Ascending aorta (tissue), 2 donors: ENCODE measurements at regions not wholly inside any gene's neighbourhood (a gene's known extent, or its start where the extent isn't known, plus 50 kb on each side); places are given as distances from the start of the nearest gene placed in this dataset.

Experiments
- DNase-seq, 2 donors: peaks; one replicate each; pipeline ENCODE4 v3.0.0-alpha.2; 2019; ENCODE audit warnings: low spot score in 2 of 2
- H3K27ac ChIP-seq, 2 donors: fragments of 200-600 bp; sonication (generic); one replicate each; pipeline ENCODE4 v1.5.1; 2016 to 2017; ENCODE audit warnings: mild to moderate bottlenecking in 1 of 2
- H3K27me3 ChIP-seq: fragments of 200-600 bp; sonication (generic); one replicate; pipeline ENCODE4 v1.5.1; 2017
- H3K36me3 ChIP-seq, 2 donors: fragments of 200-600 bp; sonication (generic); one replicate each; pipeline ENCODE4 v1.5.1; 2016
- H3K4me1 ChIP-seq, 2 donors: fragments of 200-600 bp; sonication (generic); one replicate each; pipeline ENCODE4 v1.5.1; 2016 to 2017; ENCODE audit warnings: mild to moderate bottlenecking in 1 of 2
- H3K4me3 ChIP-seq, 2 donors: fragments of 200-600 bp; sonication (generic); one replicate each; pipeline ENCODE4 v1.5.1; 2016 to 2017; ENCODE audit warnings: mild to moderate bottlenecking in 1 of 2
- H3K9me3 ChIP-seq, 2 donors: fragments of 200-600 bp; sonication (generic); one replicate each; pipeline ENCODE4 v1.5.1; 2016
- intact Hi-C: fragments of 100-400 bp; cut with DNase I; formaldehyde crosslinking; loops from one replicate; pipeline ENCODE4 v1.15.1; 2023
- TF ChIP-seq, protein P1 (sequence below), 3 experiments: fragments of 200-600 bp in 2 of 3; fragments of 450-650 bp in 1 of 3; sonication (generic) in 2 of 3; IDR thresholded peaks; one replicate each; pipeline ENCODE4 v1.5.1; 2016 to 2019; ENCODE audit warnings: antibody characterized with exemption in 3 of 3, mild to moderate bottlenecking in 1 of 3, moderate library complexity in 1 of 3

DNA sequence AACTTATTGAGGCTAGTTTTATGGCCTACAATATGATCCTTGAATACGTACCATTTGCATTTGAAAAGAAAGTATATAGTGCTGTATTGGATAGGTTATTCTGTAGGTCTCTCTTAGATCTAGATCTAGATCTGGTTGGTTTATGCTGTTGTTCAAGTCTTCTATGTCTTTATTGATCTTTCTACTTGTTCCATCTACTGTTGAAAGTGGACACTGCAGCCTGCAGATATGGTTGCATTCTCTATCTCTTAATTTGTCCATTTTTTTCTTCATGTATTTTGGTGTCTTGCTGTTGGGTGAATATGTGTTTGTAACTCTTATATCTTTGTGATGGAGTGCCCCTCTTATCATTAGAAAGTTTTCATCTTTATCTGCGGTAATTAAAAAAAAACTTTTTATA, 139.4 kb upstream of the PCDH15 start:
- Histone ChIP-seq H3K27me3 (no peaks in the 10 kb centered on the region), H3K27ac (no peak overlapping the region), H3K9me3 (no peaks in the 10 kb centered on the region), H3K36me3 (no peaks in the 10 kb centered on the region), H3K4me3 (no peak overlapping the region), H3K4me1 (no peaks in the 10 kb centered on the region)
- intact Hi-C loops, result no loop called here
- TF ChIP-seq, protein P1, sequence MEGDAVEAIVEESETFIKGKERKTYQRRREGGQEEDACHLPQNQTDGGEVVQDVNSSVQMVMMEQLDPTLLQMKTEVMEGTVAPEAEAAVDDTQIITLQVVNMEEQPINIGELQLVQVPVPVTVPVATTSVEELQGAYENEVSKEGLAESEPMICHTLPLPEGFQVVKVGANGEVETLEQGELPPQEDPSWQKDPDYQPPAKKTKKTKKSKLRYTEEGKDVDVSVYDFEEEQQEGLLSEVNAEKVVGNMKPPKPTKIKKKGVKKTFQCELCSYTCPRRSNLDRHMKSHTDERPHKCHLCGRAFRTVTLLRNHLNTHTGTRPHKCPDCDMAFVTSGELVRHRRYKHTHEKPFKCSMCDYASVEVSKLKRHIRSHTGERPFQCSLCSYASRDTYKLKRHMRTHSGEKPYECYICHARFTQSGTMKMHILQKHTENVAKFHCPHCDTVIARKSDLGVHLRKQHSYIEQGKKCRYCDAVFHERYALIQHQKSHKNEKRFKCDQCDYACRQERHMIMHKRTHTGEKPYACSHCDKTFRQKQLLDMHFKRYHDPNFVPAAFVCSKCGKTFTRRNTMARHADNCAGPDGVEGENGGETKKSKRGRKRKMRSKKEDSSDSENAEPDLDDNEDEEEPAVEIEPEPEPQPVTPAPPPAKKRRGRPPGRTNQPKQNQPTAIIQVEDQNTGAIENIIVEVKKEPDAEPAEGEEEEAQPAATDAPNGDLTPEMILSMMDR (IDR thresholded peaks at IDR 0.05), result no peak
- no peak for DNase-seq

DNA sequence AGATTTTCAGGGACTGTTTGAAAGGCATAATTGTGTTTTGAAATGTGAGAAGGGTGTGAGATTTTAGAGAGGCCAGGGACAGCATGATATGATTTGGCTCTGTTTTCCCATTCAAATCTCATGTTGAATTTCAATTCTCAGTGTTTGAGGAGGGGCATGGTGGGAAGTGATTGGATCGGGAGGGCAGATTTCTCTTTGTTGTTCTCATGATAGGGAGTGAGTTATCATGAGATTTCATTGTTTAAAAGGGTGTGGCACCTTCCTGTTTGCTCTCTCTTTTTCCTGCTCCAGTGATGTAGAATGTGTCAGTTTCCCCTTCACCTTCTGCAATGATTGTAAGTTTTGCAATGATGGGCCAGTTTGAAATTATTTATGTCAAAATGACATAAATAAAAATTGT, 113.0 kb upstream of the PCDH15 start:
- Histone ChIP-seq H3K4me3 (no peak overlapping the region), H3K36me3 (no peaks in the 10 kb centered on the region), H3K4me1 (no peaks in the 10 kb centered on the region), H3K9me3 (peaks cover 0 to 6% of the 10 kb centered on the region in 2 donors), H3K27ac (no peak overlapping the region), H3K27me3 (no peaks in the 10 kb centered on the region)
- TF ChIP-seq, protein P1 (IDR thresholded peaks at IDR 0.05), result no peak
- intact Hi-C loops, result no loop called here
- no peak for DNase-seq

DNA sequence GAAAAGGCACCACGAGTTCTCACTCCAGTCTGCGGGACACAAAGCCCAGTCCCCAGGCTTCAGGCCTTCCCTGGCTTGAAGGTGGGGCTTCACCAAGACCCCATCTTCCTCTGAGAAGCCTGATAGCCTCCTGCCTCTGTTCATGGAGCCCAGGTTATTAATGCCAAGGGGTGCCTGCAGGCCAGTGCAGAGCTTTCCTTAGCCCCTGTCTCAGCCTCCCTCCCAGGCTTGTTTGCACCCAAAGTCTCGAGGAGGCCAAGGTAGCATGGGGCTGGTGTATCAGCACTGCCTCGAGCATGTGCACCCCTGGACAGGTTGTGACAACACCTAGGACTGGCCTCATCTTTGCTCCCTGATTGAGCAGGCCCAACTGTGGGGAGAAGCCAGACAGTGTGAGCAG, 108.1 kb upstream of the PCDH15 start:
- intact Hi-C loops, result no loop called here
- no peak overlapping the region for H3K4me3 ChIP-seq
- no peak for DNase-seq

DNA sequence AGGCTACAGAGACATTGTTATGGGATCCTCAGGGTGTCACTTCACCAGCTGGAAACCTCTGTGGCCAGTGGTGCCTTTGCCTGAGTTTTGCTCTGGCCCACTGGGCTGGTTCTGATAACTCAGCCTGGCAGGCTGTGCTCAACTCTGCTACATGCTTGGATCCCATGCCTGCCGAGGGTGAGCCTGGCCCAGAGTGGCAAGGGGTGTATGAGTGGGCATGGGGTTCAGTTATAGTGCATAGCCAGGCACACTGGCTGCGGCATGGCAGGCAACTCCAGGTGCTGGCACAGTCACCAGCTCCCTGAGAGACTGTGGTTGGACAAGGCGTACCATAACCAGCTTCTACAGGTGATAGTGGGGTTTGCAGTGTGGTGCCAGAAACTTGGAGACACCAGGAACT, 107.0 kb upstream of the PCDH15 start:
- no peak overlapping the region for H3K27ac ChIP-seq
- TF ChIP-seq, protein P1 (IDR thresholded peaks at IDR 0.05), result no peak
- peaks cover 0 to 2% of the 10 kb centered on the region in 2 donors for H3K9me3 ChIP-seq
- H3K4me1 ChIP-seq, result no peaks in the 10 kb centered on the region
- H3K4me3 ChIP-seq, result no peak overlapping the region
- H3K27me3 ChIP-seq, result no peaks in the 10 kb centered on the region
- H3K36me3 ChIP-seq, result no peaks in the 10 kb centered on the region
- DNase-seq, result no peak
- intact Hi-C loops, result no loop called here

More for the DNA sequence above, 108.1 kb upstream of the PCDH15 start:
- no peaks in the 10 kb centered on the region for H3K36me3 ChIP-seq
- no peaks in the 10 kb centered on the region for H3K27me3 ChIP-seq
- no peaks in the 10 kb centered on the region for H3K4me1 ChIP-seq
- TF ChIP-seq, protein P1 (IDR thresholded peaks at IDR 0.05), result no peak
- H3K9me3 ChIP-seq, result peaks cover 0 to 6% of the 10 kb centered on the region in 2 donors
- no peak overlapping the region for H3K27ac ChIP-seq

DNA sequence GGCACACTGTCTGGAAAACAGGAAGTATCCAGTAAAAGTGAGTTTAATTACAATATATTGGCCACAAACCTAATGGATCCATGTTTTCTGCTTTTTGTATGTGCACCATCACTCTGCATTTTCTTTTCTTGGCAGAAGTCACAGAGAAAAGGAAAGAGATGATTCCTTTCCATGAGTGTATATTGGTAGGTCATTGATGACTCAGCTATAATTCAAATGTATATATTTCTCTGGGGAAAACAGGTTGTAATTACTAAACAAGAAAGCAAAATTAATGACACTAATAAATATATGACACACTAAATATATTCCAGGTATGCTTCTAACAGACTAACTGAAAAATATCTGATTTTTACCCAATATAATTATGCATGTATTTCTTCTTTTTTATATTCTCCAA, 105.9 kb upstream of the PCDH15 start:
- TF ChIP-seq, protein P1 (IDR thresholded peaks at IDR 0.05), result no peak
- H3K27ac ChIP-seq, result no peak overlapping the region
- no peaks in the 10 kb centered on the region for H3K36me3 ChIP-seq
- DNase-seq, result no peak
- intact Hi-C loops, result no loop called here
- H3K4me1 ChIP-seq, result no peaks in the 10 kb centered on the region
- no peaks in the 10 kb centered on the region for H3K27me3 ChIP-seq
- no peak overlapping the region for H3K4me3 ChIP-seq
- no peaks in the 10 kb centered on the region for H3K9me3 ChIP-seq

DNA sequence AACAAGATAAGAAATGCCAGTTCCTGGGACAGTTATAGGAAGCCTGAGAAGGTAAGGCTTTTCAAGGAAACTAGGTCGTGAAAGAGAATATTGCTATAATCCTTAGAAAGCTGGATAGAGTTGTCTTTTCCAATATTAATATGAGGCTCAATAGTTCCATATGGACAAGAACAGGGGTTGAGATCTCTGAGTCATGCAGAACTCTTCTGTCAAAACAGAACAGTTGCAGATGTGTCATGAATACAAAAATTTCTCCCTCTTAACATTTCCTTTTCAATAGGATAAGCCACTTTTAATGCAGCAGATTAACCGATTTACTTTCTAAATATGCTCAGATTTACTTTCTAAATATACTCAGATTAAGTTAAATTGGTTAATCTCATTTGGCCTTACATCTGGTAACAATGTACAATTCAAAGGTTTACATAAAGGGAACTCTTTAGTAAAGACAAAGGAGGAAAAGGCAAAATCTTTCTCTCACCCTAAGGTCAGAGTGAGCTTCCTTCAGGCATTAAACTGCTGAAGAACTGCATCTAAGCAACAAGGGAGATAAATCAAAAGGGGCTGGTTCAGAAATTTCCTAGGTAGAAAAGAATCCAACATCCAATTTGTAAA, 104.7 kb upstream of the PCDH15 start:
- H3K27me3 ChIP-seq, result no peaks in the 10 kb centered on the region
- no peak overlapping the region for H3K4me3 ChIP-seq
- H3K9me3 ChIP-seq, result no peaks in the 10 kb centered on the region
- DNase-seq, result no peak
- no peaks in the 10 kb centered on the region for H3K36me3 ChIP-seq
- H3K27ac ChIP-seq, result no peak overlapping the region
- H3K4me1 ChIP-seq, result no peaks in the 10 kb centered on the region
- intact Hi-C loops, result no loop called here
- TF ChIP-seq, protein P1 (IDR thresholded peaks at IDR 0.05), result no peak
